SU-DHL-6 (cell line): ENCODE measurements at regions not wholly inside any gene's neighbourhood (a gene's known extent, or its start where the extent isn't known, plus 50 kb on each side); places are given as distances from the start of the nearest gene placed in this dataset.

Experiments
- CTCF ChIP-seq: fragments of 200-600 bp; sonication (generic); IDR thresholded peaks from one replicate; pipeline ENCODE4 v1.5.1; 2017; ENCODE audit warnings: antibody characterized with exemption, mild to moderate bottlenecking, low read length, moderate library complexity; ENCODE audit not compliant: insufficient read depth, poor library complexity, severe bottlenecking
- EZH2phosphoT487 ChIP-seq: fragments of 200-600 bp; sonication (generic), shearing (Covaris generic); conservative IDR thresholded peaks from 2 replicates; pipeline ENCODE4 v1.6.1; 2018; ENCODE audit warnings: mild to moderate bottlenecking, antibody characterized with exemption, low read length, moderate library complexity, mixed read lengths

- TF ChIP-seq CTCF, result no peak
- no peak for TF ChIP-seq EZH2phosphoT487
Observed at GRCh38 chr21:35713914-35714313, 346.4 kb downstream of the SETD4 start.
